ENCODE measurements at regions not wholly inside any gene's neighbourhood (a gene's known extent, or its start where the extent isn't known, plus 50 kb on each side); places are given as distances from the start of the nearest gene placed in this dataset.

GRCh38 chrX:121102101-121102500 lies 54.7 kb downstream of the GLUD2 start:
- no peak for DNase-seq

- no peak for DNase-seq
Observed at GRCh38 chrX:121103381-121103780, 56.0 kb downstream of the GLUD2 start.

- DNase-seq, result no peak
Observed at GRCh38 chrX:121106484-121107235, 59.2 kb downstream of the GLUD2 start.

- DNase-seq, result no peak
Observed at GRCh38 chrX:121109986-121110385, 62.6 kb downstream of the GLUD2 start.

GRCh38 chrX:121110536-121110935 lies 63.1 kb downstream of the GLUD2 start:
- no peak for DNase-seq

- DNase-seq, result no peak
Observed at GRCh38 chrX:121114691-121115090, 67.3 kb downstream of the GLUD2 start.

GRCh38 chrX:121120690-121121605 lies 73.5 kb downstream of the GLUD2 start:
- no peak for DNase-seq

- no peak for DNase-seq
Observed at GRCh38 chrX:121122332-121122731, 74.9 kb downstream of the GLUD2 start.

GRCh38 chrX:121128925-121129877 lies 81.8 kb downstream of the GLUD2 start:
- no peak for DNase-seq

GRCh38 chrX:121132675-121133074 lies 85.3 kb downstream of the GLUD2 start:
- no peak for DNase-seq

- no peak for DNase-seq
Observed at GRCh38 chrX:121135488-121136207, 88.2 kb downstream of the GLUD2 start.

- no peak for DNase-seq
Observed at GRCh38 chrX:121146059-121146628, 98.7 kb downstream of the GLUD2 start.

GRCh38 chrX:121150217-121150616 lies 102.8 kb downstream of the GLUD2 start:
- no peak for DNase-seq

- no peak for DNase-seq
Observed at GRCh38 chrX:121151293-121151692, 103.9 kb downstream of the GLUD2 start.

GRCh38 chrX:121154858-121155404 lies 107.5 kb downstream of the GLUD2 start:
- no peak for DNase-seq

GRCh38 chrX:121160987-121161386 lies 113.6 kb downstream of the GLUD2 start:
- DNase-seq, result no peak

- no peak for DNase-seq
Observed at GRCh38 chrX:121161501-121161933, 114.1 kb downstream of the GLUD2 start.

GRCh38 chrX:121163443-121163842 lies 116.0 kb downstream of the GLUD2 start:
- no peak for DNase-seq

GRCh38 chrX:121165930-121166359 lies 118.5 kb downstream of the GLUD2 start:
- DNase-seq, result no peak

GRCh38 chrX:121169099-121170035 lies 122.0 kb downstream of the GLUD2 start:
- no peak for DNase-seq
